Testis (tissue), 2 donors: ENCODE measurements at regions not wholly inside any gene's neighbourhood (a gene's known extent, or its start where the extent isn't known, plus 50 kb on each side); places are given as distances from the start of the nearest gene placed in this dataset.

Source experiments
- DNase-seq: peaks from one replicate; pipeline ENCODE4 v3.0.0-alpha.2; 2019
- H3K27ac ChIP-seq, 2 donors: fragments of 200-600 bp; sonication (generic); one replicate each; pipeline ENCODE4 v1.5.1; 2019
- H3K27me3 ChIP-seq: fragments of 200-600 bp; sonication (generic); one replicate; pipeline ENCODE4 v1.5.1; 2019
- H3K36me3 ChIP-seq: fragments of 200-600 bp; sonication (generic); one replicate; pipeline ENCODE4 v1.5.1; 2017; ENCODE audit warnings: low read depth; ENCODE audit errors: missing control alignments
- H3K4me1 ChIP-seq: fragments of 200-600 bp; sonication (generic); one replicate; pipeline ENCODE4 v1.5.1; 2019
- H3K4me3 ChIP-seq, 2 donors: fragments of 200-600 bp; sonication (generic); one replicate each; pipeline ENCODE4 v1.5.1; 2017 to 2019
- H3K9me3 ChIP-seq: fragments of 200-600 bp; sonication (generic); one replicate; pipeline ENCODE4 v1.5.1; 2017
- POLR2A ChIP-seq: fragments of 450-650 bp; IDR thresholded peaks from one replicate; pipeline ENCODE4 v1.6.1; 2017; ENCODE audit warnings: antibody characterized with exemption, mild to moderate bottlenecking, moderate library complexity
- WGBS, 2 donors: methylation state at CpG; one replicate each; pipeline ENCODE4 v1.1.5; 2018; 5-methylcytosine and 5-hydroxymethylcytosine counted together
- intact Hi-C: fragments of 100-400 bp; cut with DNase I; formaldehyde crosslinking; loops from one replicate; pipeline ENCODE4 v1.15.1; 2023; ENCODE audit warnings: low total_unique reads
- TF ChIP-seq, protein P1 (sequence below), 3 experiments: fragments of 450-650 bp in 2 of 3; fragments of 200-600 bp in 1 of 3; sonication (generic) in 1 of 3; IDR thresholded peaks; one replicate each; pipeline ENCODE4 v1.5.1; 2016 to 2019; ENCODE audit warnings: antibody characterized with exemption in 3 of 3, mild to moderate bottlenecking in 2 of 3, moderate library complexity in 1 of 3

GRCh38 chr17:12429116-12429515 is 236.6 kb upstream of the MYOCD start:
- 82 to 87% methylated on average over 5 of the region's 5 CpGs for WGBS, 2 donors
- intact Hi-C loops = no loop called here

GRCh38 chr17:12431188-12431587 is 234.5 kb upstream of the MYOCD start:
- 82 to 88% methylated on average over 4 of the region's 4 CpGs for WGBS, 2 donors
- DNase-seq = no peak
- H3K9me3 ChIP-seq = no peaks in the 10 kb centered on the region
- no peaks in the 10 kb centered on the region for H3K27me3 ChIP-seq
- no peaks in the 10 kb centered on the region for H3K4me1 ChIP-seq
- intact Hi-C loops = no loop called here
- no peak overlapping the region for H3K27ac ChIP-seq
- TF ChIP-seq POLR2A = no peak
- TF ChIP-seq, protein P1, sequence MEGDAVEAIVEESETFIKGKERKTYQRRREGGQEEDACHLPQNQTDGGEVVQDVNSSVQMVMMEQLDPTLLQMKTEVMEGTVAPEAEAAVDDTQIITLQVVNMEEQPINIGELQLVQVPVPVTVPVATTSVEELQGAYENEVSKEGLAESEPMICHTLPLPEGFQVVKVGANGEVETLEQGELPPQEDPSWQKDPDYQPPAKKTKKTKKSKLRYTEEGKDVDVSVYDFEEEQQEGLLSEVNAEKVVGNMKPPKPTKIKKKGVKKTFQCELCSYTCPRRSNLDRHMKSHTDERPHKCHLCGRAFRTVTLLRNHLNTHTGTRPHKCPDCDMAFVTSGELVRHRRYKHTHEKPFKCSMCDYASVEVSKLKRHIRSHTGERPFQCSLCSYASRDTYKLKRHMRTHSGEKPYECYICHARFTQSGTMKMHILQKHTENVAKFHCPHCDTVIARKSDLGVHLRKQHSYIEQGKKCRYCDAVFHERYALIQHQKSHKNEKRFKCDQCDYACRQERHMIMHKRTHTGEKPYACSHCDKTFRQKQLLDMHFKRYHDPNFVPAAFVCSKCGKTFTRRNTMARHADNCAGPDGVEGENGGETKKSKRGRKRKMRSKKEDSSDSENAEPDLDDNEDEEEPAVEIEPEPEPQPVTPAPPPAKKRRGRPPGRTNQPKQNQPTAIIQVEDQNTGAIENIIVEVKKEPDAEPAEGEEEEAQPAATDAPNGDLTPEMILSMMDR (IDR thresholded peaks at IDR 0.05) = no peak
- no peak overlapping the region for H3K4me3 ChIP-seq
- H3K36me3 ChIP-seq = no peaks in the 10 kb centered on the region

More at GRCh38 chr17:12429116-12429515, 236.6 kb upstream of the MYOCD start:
- Histone ChIP-seq H3K4me3 (no peak overlapping the region), H3K9me3 (no peaks in the 10 kb centered on the region), H3K4me1 (no peaks in the 10 kb centered on the region), H3K36me3 (no peaks in the 10 kb centered on the region), H3K27ac (no peak overlapping the region), H3K27me3 (no peaks in the 10 kb centered on the region)
- DNase-seq = no peak
- TF ChIP-seq, protein P1 (IDR thresholded peaks at IDR 0.05) = no peak
- no peak for TF ChIP-seq POLR2A

- no peak for DNase-seq
- intact Hi-C loops = no loop called here
- no peaks in the 10 kb centered on the region for H3K36me3 ChIP-seq
- H3K9me3 ChIP-seq = no peaks in the 10 kb centered on the region
- H3K27ac ChIP-seq = no peak overlapping the region
- no peak overlapping the region for H3K4me3 ChIP-seq
- 67 to 72% methylated on average over 6 of the region's 6 CpGs for WGBS, 2 donors
- TF ChIP-seq, protein P1 (IDR thresholded peaks at IDR 0.05) = no peak
- no peak for TF ChIP-seq POLR2A
- no peaks in the 10 kb centered on the region for H3K27me3 ChIP-seq
- H3K4me1 ChIP-seq = no peaks in the 10 kb centered on the region
These were observed 227.5 kb upstream of the MYOCD start for GRCh38 chr17:12438212-12438611.

DNA sequence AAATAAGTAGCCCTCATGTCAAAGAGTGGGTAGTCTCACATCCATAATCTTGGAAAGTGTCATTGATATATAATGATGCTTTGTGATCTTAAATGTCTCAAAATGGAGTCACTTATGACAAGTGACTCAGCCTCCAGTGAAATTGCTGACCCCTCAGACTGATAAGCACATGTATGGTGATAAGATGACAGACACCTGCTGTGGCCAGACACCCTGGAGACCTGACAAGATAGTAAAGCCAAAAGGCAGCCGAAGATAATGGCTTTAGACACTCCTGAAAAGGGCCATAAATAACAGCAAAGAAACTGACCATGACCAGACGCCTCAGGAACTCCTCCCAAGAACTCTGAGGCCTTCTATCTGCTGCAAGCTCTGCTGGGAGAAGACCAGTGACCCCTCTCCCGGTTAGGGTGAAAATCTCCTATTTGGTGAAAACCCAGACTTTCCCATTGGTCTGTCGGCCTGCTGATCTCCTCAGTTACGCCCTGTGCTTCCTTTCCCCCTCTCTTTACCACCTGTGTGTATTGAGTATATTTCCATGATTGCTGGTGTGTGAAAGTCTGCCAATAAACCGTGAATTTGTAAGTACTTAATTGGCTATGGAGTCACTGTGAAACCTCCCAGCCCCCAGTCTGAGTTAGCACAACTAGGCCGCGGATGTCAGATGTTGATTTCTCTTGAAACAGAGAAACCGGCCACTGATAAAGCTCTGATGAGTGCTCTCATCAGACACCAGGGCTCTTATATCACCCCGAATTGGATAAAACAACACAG is 226.7 kb upstream of the MYOCD start:
- H3K9me3 ChIP-seq = no peaks in the 10 kb centered on the region
- WGBS, 2 donors = 71 to 72% methylated on average over 10 of the region's 10 CpGs
- no peak overlapping the region for H3K27ac ChIP-seq
- H3K27me3 ChIP-seq = no peaks in the 10 kb centered on the region
- H3K4me1 ChIP-seq = no peaks in the 10 kb centered on the region
- H3K36me3 ChIP-seq = no peaks in the 10 kb centered on the region
- DNase-seq = no peak
- no peak for TF ChIP-seq POLR2A
- TF ChIP-seq, protein P1 (IDR thresholded peaks at IDR 0.05) = no peak
- intact Hi-C loops = no loop called here
- no peak overlapping the region for H3K4me3 ChIP-seq

- H3K4me1 ChIP-seq = no peaks in the 10 kb centered on the region
- no peak for DNase-seq
- TF ChIP-seq POLR2A = no peak
- TF ChIP-seq, protein P1 (IDR thresholded peaks at IDR 0.05) = no peak
- no peak overlapping the region for H3K4me3 ChIP-seq
- no peak overlapping the region for H3K27ac ChIP-seq
- H3K27me3 ChIP-seq = no peaks in the 10 kb centered on the region
- no peaks in the 10 kb centered on the region for H3K36me3 ChIP-seq
- no peaks in the 10 kb centered on the region for H3K9me3 ChIP-seq
- 60 to 77% methylated on average over 1 of the region's 1 CpG for WGBS, 2 donors
- intact Hi-C loops = no loop called here
These were observed 220.4 kb upstream of the MYOCD start for GRCh38 chr17:12445331-12445730.
